ENCODE measurements at regions not wholly inside any gene's neighbourhood (a gene's known extent, or its start where the extent isn't known, plus 50 kb on each side); places are given as distances from the start of the nearest gene placed in this dataset.

- no peak for DNase-seq (ENCODE audit: low read depth)
Observed at GRCh38 chr20:53695797-53696527, 102.3 kb upstream of the ZNF217 start.

GRCh38 chr20:53693262-53693871 is 99.7 kb upstream of the ZNF217 start:
- no peak for DNase-seq (ENCODE audit: low read depth)

- DNase-seq (ENCODE audit: low read depth): peak; percentile 99
Observed at GRCh38 chr20:53692465-53693067, 98.9 kb upstream of the ZNF217 start.

- DNase-seq (ENCODE audit: low read depth): no peak
Observed at GRCh38 chr20:53691811-53692192, 98.2 kb upstream of the ZNF217 start.

GRCh38 chr20:53691060-53691810 is 97.6 kb upstream of the ZNF217 start:
- DNase-seq (ENCODE audit: low read depth): peak; percentile 88

- no peak for DNase-seq (ENCODE audit: low read depth)
Observed at GRCh38 chr20:53688085-53688484, 94.4 kb upstream of the ZNF217 start.

GRCh38 chr20:53685070-53685595 is 91.5 kb upstream of the ZNF217 start:
- DNase-seq (ENCODE audit: low read depth): no peak

GRCh38 chr20:53683506-53683905 is 89.9 kb upstream of the ZNF217 start:
- no peak for DNase-seq (ENCODE audit: low read depth)

GRCh38 chr20:53681352-53682212 is 87.9 kb upstream of the ZNF217 start:
- DNase-seq (ENCODE audit: low read depth): no peak

GRCh38 chr20:53679597-53680309 is 86.1 kb upstream of the ZNF217 start:
- DNase-seq (ENCODE audit: low read depth): peak; percentile 75

- DNase-seq (ENCODE audit: low read depth): no peak
Observed at GRCh38 chr20:53678990-53679596, 85.5 kb upstream of the ZNF217 start.

- DNase-seq (ENCODE audit: low read depth): no peak
Observed at GRCh38 chr20:53678315-53678989, 84.8 kb upstream of the ZNF217 start.

- peak; percentile 53 for DNase-seq (ENCODE audit: low read depth)
Observed at GRCh38 chr20:53677447-53678314, 84.0 kb upstream of the ZNF217 start.

GRCh38 chr20:53676987-53677386 is 83.3 kb upstream of the ZNF217 start:
- DNase-seq (ENCODE audit: low read depth): no peak

- no peak for DNase-seq (ENCODE audit: low read depth)
Observed at GRCh38 chr20:53676519-53676822, 82.8 kb upstream of the ZNF217 start.

GRCh38 chr20:53672484-53673129 is 79.0 kb upstream of the ZNF217 start:
- peak; percentile 45 for DNase-seq (ENCODE audit: low read depth)

- no peak for DNase-seq (ENCODE audit: low read depth)
Observed at GRCh38 chr20:53671370-53671769, 77.7 kb upstream of the ZNF217 start.
